ENCODE measurements at regions not wholly inside any gene's neighbourhood (a gene's known extent, or its start where the extent isn't known, plus 50 kb on each side); places are given as distances from the start of the nearest gene placed in this dataset.
A peak's percentile ranks its signal among the peaks of the same experiment; 100 is the strongest.

DNA sequence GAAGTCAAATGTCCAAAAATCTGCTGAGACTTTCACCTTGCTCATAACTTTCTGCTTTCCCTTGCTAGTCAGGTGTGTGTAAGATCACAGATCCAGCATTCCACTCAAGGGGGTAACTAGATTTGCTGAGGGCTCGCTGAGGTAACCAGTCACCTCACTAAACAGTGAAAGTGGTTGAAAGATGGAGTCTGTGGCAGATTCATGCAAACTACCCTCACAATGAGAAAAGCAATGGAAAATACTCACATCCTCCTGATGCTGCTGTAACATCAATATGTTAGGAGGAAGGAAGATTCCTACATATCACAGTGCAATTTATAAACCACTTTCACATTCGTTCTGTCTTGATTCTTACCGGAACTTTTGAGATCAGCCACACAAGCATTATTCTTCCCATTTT is 174.3 kb upstream of the BCL6 start:
- Histone ChIP-seq H4K12ac (ENCODE audit: low read depth, low read length) (no peak overlapping the region), H4K91ac (ENCODE audit: low read depth, low read length) (no peak overlapping the region), H3K23ac (ENCODE audit: low read length) (no peak overlapping the region), H2BK12ac (ENCODE audit: low read length) (no peak overlapping the region), H4K8ac (ENCODE audit: low read depth, low read length) (no peak overlapping the region), H3K36me3 (ENCODE audit: control insufficient read depth in 1 of 2, insufficient read depth in 2 of 2, low read length in 2 of 2) (no peaks in the 10 kb centered on the region), H3K18ac (ENCODE audit: low read length) (no peak overlapping the region), H2AK5ac (ENCODE audit: low read length) (no peak overlapping the region), H2AFZ (ENCODE audit: insufficient read depth, low read length, poor library complexity) (no peak overlapping the region), H3K27ac (ENCODE audit: low read depth, low read length) (no peak overlapping the region), H3K9me3 (ENCODE audit: insufficient read depth, low read depth, low read length) (no peaks in the 10 kb centered on the region), H2BK5ac (ENCODE audit: low read depth, low read length, poor library complexity) (no peak overlapping the region), H3K4me2 (ENCODE audit: low read length) (no peak overlapping the region), H3K14ac (ENCODE audit: low read length) (no peak overlapping the region), H3K79me1 (ENCODE audit: low read length) (no peaks in the 10 kb centered on the region), H2BK120ac (ENCODE audit: insufficient read depth, low read length, poor library complexity) (peak overlapping the region; percentile 52), H3K9ac (ENCODE audit: low read length) (no peak overlapping the region), H3K4ac (ENCODE audit: low read depth, low read length) (no peak overlapping the region), H3K27me3 (ENCODE audit: insufficient read depth, low read length) (no peaks in the 10 kb centered on the region), H3K4me3 (ENCODE audit: low read depth, low read length) (no peak overlapping the region), H3K4me1 (ENCODE audit: control insufficient read depth in 1 of 2, insufficient read depth in 2 of 2, low read length in 2 of 2) (peaks cover 2 to 8% of the 10 kb centered on the region in 2 experiments), H3K79me2 (ENCODE audit: control insufficient read depth, insufficient read depth, low read length, poor library complexity) (no peaks in the 10 kb centered on the region)
- no peak for DNase-seq
- WGBS (ENCODE audit: extremely low coverage, insufficient coverage, insufficient read length): no CpG with 5 or more reads among the region's 3 CpGs

DNA sequence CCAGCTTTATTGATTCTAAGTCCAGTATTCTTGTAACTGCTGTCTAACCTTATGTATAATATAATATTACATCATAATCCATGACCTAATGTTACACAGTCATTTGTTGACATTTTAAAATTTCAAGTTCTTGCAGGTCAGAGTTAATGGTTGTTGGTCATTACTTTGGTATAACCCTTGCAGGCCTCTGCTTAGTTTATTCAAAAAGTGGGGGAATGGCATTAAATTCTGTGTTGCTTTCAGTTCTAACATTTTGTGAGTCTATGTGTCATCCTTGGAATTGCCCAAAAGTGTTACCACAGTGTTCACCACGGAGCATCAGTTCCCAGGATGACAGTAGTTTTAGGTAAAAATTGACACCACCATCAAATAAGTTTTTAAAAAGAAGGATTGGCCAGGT is 174.8 kb upstream of the BCL6 start:
- H3K14ac ChIP-seq (ENCODE audit: low read length): no peak overlapping the region
- H3K23ac ChIP-seq (ENCODE audit: low read length): no peak overlapping the region
- H3K79me1 ChIP-seq (ENCODE audit: low read length): no peaks in the 10 kb centered on the region
- H3K36me3 ChIP-seq (ENCODE audit: control insufficient read depth in 1 of 2, insufficient read depth in 2 of 2, low read length in 2 of 2): no peaks in the 10 kb centered on the region
- no peak overlapping the region for H2BK120ac ChIP-seq (ENCODE audit: insufficient read depth, low read length, poor library complexity)
- no peak overlapping the region for H2AFZ ChIP-seq (ENCODE audit: insufficient read depth, low read length, poor library complexity)
- no CpG with 5 or more reads among the region's 1 CpG for WGBS (ENCODE audit: extremely low coverage, insufficient coverage, insufficient read length)
- peaks cover 2 to 7% of the 10 kb centered on the region in 2 experiments for H3K4me1 ChIP-seq (ENCODE audit: control insufficient read depth in 1 of 2, insufficient read depth in 2 of 2, low read length in 2 of 2)
- H3K18ac ChIP-seq (ENCODE audit: low read length): no peak overlapping the region
- H3K9ac ChIP-seq (ENCODE audit: low read length): no peak overlapping the region
- H4K91ac ChIP-seq (ENCODE audit: low read depth, low read length): no peak overlapping the region
- no peak for DNase-seq
- H3K4me3 ChIP-seq (ENCODE audit: low read depth, low read length): no peak overlapping the region
- no peak overlapping the region for H4K8ac ChIP-seq (ENCODE audit: low read depth, low read length)
- H4K12ac ChIP-seq (ENCODE audit: low read depth, low read length): no peak overlapping the region
- H2BK12ac ChIP-seq (ENCODE audit: low read length): no peak overlapping the region
- no peaks in the 10 kb centered on the region for H3K9me3 ChIP-seq (ENCODE audit: insufficient read depth, low read depth, low read length)
- H3K27ac ChIP-seq (ENCODE audit: low read depth, low read length): no peak overlapping the region
- no peaks in the 10 kb centered on the region for H3K79me2 ChIP-seq (ENCODE audit: control insufficient read depth, insufficient read depth, low read length, poor library complexity)
- peak overlapping the region; percentile 69 for H2AK5ac ChIP-seq (ENCODE audit: low read length)
- H3K4me2 ChIP-seq (ENCODE audit: low read length): no peak overlapping the region
- no peak overlapping the region for H2BK5ac ChIP-seq (ENCODE audit: low read depth, low read length, poor library complexity)
- no peak overlapping the region for H3K4ac ChIP-seq (ENCODE audit: low read depth, low read length)
- H3K27me3 ChIP-seq (ENCODE audit: insufficient read depth, low read length): no peaks in the 10 kb centered on the region

DNA sequence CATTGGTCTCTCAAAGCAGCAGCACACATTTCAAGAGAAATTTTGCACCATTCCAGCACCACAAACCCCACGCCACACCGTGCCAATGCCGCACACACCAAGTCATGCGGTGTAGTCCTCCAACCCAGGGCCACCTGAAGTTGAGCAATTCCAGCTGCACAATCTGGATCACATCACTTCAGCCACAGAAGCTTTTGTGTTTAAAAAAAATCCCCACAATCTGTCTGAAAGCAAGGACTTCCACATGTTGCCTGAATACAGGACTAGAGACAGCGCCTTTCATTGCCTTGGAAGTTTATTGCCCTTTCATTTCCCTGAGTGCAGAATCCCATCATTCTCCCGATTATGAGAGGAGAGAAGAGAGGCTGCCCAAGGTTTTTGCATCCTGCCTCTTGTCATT is 175.6 kb upstream of the BCL6 start:
- Histone ChIP-seq H2AK5ac (ENCODE audit: low read length) (no peak overlapping the region), H3K4me2 (ENCODE audit: low read length) (no peak overlapping the region), H3K27me3 (ENCODE audit: insufficient read depth, low read length) (no peaks in the 10 kb centered on the region), H3K14ac (ENCODE audit: low read length) (no peak overlapping the region), H2BK120ac (ENCODE audit: insufficient read depth, low read length, poor library complexity) (no peak overlapping the region), H4K8ac (ENCODE audit: low read depth, low read length) (no peak overlapping the region), H3K36me3 (ENCODE audit: control insufficient read depth in 1 of 2, insufficient read depth in 2 of 2, low read length in 2 of 2) (no peaks in the 10 kb centered on the region), H3K23ac (ENCODE audit: low read length) (no peak overlapping the region), H3K4me3 (ENCODE audit: low read depth, low read length) (no peak overlapping the region), H3K9me3 (ENCODE audit: insufficient read depth, low read depth, low read length) (no peaks in the 10 kb centered on the region), H3K79me2 (ENCODE audit: control insufficient read depth, insufficient read depth, low read length, poor library complexity) (no peaks in the 10 kb centered on the region), H2BK5ac (ENCODE audit: low read depth, low read length, poor library complexity) (no peak overlapping the region), H3K79me1 (ENCODE audit: low read length) (no peaks in the 10 kb centered on the region), H3K18ac (ENCODE audit: low read length) (no peak overlapping the region), H3K4me1 (ENCODE audit: control insufficient read depth in 1 of 2, insufficient read depth in 2 of 2, low read length in 2 of 2) (peaks cover 2 to 5% of the 10 kb centered on the region in 2 experiments), H2BK12ac (ENCODE audit: low read length) (no peak overlapping the region), H2AFZ (ENCODE audit: insufficient read depth, low read length, poor library complexity) (no peak overlapping the region), H4K91ac (ENCODE audit: low read depth, low read length) (no peak overlapping the region), H3K9ac (ENCODE audit: low read length) (no peak overlapping the region), H4K12ac (ENCODE audit: low read depth, low read length) (no peak overlapping the region), H3K4ac (ENCODE audit: low read depth, low read length) (no peak overlapping the region), H3K27ac (ENCODE audit: low read depth, low read length) (no peak overlapping the region)
- no CpG with 5 or more reads among the region's 6 CpGs for WGBS (ENCODE audit: extremely low coverage, insufficient coverage, insufficient read length)
- DNase-seq: no peak

DNA sequence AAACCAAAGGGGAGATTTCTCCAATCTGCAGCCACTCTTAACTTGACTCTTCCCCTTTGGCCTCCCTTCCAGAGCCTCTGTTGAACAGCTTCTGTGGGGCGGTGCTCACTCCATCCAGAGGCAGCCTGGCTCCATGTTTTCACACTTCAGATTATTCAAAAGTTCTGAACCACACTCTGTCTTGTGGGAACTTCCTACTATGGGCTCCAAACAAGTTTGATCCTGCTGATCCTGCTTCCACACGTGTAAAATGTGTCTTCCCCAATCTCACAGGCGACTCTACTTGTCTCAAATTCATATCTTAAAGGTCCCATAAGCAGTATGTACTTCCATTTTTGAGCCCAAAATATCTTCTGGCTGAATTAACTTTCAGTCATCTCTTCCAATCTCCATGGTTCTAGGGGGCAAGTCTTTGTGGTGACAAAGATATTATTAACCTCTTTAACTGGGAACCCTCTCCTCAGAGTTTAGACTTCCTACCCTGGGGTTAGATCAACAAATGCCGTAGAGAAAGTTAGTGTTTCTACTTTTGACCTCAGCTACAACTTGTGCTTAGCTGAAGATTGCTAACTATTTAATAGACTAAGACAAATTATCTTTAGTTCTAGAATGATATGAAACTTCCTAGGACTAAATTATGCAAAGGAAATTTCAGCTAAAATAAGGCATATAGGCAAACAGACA is 176.3 kb upstream of the BCL6 start:
- Histone ChIP-seq H3K4ac (ENCODE audit: low read depth, low read length) (no peak overlapping the region), H3K79me1 (ENCODE audit: low read length) (no peaks in the 10 kb centered on the region), H2BK120ac (ENCODE audit: insufficient read depth, low read length, poor library complexity) (no peak overlapping the region), H3K4me2 (ENCODE audit: low read length) (no peak overlapping the region), H3K23ac (ENCODE audit: low read length) (no peak overlapping the region), H4K8ac (ENCODE audit: low read depth, low read length) (no peak overlapping the region), H2BK5ac (ENCODE audit: low read depth, low read length, poor library complexity) (no peak overlapping the region), H3K79me2 (ENCODE audit: control insufficient read depth, insufficient read depth, low read length, poor library complexity) (no peaks in the 10 kb centered on the region), H2AFZ (ENCODE audit: insufficient read depth, low read length, poor library complexity) (no peak overlapping the region), H3K4me3 (ENCODE audit: low read depth, low read length) (no peak overlapping the region), H3K14ac (ENCODE audit: low read length) (no peak overlapping the region), H3K4me1 (ENCODE audit: control insufficient read depth in 1 of 2, insufficient read depth in 2 of 2, low read length in 2 of 2) (peaks cover 2 to 5% of the 10 kb centered on the region in 2 experiments), H3K9me3 (ENCODE audit: insufficient read depth, low read depth, low read length) (no peaks in the 10 kb centered on the region), H3K27me3 (ENCODE audit: insufficient read depth, low read length) (no peaks in the 10 kb centered on the region), H2AK5ac (ENCODE audit: low read length) (no peak overlapping the region), H3K18ac (ENCODE audit: low read length) (no peak overlapping the region), H2BK12ac (ENCODE audit: low read length) (no peak overlapping the region), H3K27ac (ENCODE audit: low read depth, low read length) (peak overlapping the region; percentile 33), H4K91ac (ENCODE audit: low read depth, low read length) (no peak overlapping the region), H3K9ac (ENCODE audit: low read length) (no peak overlapping the region), H3K36me3 (ENCODE audit: control insufficient read depth in 1 of 2, insufficient read depth in 2 of 2, low read length in 2 of 2) (no peaks in the 10 kb centered on the region), H4K12ac (ENCODE audit: low read depth, low read length) (no peak overlapping the region)
- no CpG with 5 or more reads among the region's 4 CpGs for WGBS (ENCODE audit: extremely low coverage, insufficient coverage, insufficient read length)
- DNase-seq: no peak
